WTC11 (cell line): ENCODE measurements at regions not wholly inside any gene's neighbourhood (a gene's known extent, or its start where the extent isn't known, plus 50 kb on each side); places are given as distances from the start of the nearest gene placed in this dataset.

Experiments
- ATF6 ChIP-seq: sonication (generic); formaldehyde crosslinking; IDR thresholded peaks from 2 replicates; pipeline ENCODE4 v1.8.1; 2023; ENCODE audit warnings: mild to moderate bottlenecking, missing genetic modification reagents
- JUN ChIP-seq: sonication (generic); formaldehyde crosslinking; IDR thresholded peaks from 2 replicates; pipeline ENCODE4 v1.8.0; 2023; ENCODE audit warnings: mild to moderate bottlenecking, missing genetic modification reagents
- ZNF121 ChIP-seq: sonication (generic); formaldehyde crosslinking; IDR thresholded peaks from 2 replicates; pipeline ENCODE4 v1.8.0; 2023; ENCODE audit warnings: missing genetic modification reagents
- TF ChIP-seq, protein P1 (sequence below): fragments of 200-600 bp; IDR thresholded peaks from 2 replicates; pipeline ENCODE4 v1.8.0; 2022; ENCODE audit warnings: antibody characterized with exemption
- TF ChIP-seq, protein P2 (sequence below): sonication (generic); formaldehyde crosslinking; IDR thresholded peaks from 2 replicates; pipeline ENCODE4 v1.8.0; 2022; ENCODE audit warnings: mild to moderate bottlenecking, missing genetic modification reagents
- TF ChIP-seq, protein P3 (sequence below): sonication (generic); formaldehyde crosslinking; IDR thresholded peaks from 2 replicates; pipeline ENCODE4 v1.8.0; 2023; ENCODE audit warnings: mild to moderate bottlenecking, missing genetic modification reagents
- TF ChIP-seq, protein P4 (sequence below): sonication (generic); formaldehyde crosslinking; IDR thresholded peaks from 2 replicates; pipeline ENCODE4 v1.8.1; 2022; ENCODE audit warnings: low read depth, mild to moderate bottlenecking, moderate library complexity, missing genetic modification reagents, borderline replicate concordance
- TF ChIP-seq, protein P5 (sequence below): sonication (generic); formaldehyde crosslinking; IDR thresholded peaks from 2 replicates; pipeline ENCODE4 v1.8.0; 2023; ENCODE audit warnings: missing genetic modification reagents, mild to moderate bottlenecking, borderline replicate concordance

DNA sequence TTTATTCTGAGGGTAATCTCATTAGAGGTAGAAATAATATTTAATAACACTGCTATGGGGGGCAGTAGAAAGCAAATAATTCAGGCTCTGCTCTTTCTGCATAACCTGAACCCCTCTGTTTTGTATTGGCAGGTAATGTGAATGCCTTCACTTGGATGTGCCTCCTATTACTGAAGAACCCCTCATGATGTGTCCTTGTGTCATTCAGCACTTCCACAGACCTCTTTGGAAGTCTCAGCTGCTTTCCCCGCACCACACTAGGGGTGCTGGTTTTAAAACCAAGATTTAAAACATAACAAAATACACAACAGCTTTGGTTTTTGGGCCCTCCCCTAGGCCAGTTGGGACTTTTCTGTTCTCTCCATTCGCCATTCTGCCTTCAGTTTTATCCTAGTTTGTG, 281.7 kb upstream of the MC4R start:
- TF ChIP-seq, protein P1, sequence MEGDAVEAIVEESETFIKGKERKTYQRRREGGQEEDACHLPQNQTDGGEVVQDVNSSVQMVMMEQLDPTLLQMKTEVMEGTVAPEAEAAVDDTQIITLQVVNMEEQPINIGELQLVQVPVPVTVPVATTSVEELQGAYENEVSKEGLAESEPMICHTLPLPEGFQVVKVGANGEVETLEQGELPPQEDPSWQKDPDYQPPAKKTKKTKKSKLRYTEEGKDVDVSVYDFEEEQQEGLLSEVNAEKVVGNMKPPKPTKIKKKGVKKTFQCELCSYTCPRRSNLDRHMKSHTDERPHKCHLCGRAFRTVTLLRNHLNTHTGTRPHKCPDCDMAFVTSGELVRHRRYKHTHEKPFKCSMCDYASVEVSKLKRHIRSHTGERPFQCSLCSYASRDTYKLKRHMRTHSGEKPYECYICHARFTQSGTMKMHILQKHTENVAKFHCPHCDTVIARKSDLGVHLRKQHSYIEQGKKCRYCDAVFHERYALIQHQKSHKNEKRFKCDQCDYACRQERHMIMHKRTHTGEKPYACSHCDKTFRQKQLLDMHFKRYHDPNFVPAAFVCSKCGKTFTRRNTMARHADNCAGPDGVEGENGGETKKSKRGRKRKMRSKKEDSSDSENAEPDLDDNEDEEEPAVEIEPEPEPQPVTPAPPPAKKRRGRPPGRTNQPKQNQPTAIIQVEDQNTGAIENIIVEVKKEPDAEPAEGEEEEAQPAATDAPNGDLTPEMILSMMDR: no peak
- no peak for TF ChIP-seq ATF6
- TF ChIP-seq, protein P2, sequence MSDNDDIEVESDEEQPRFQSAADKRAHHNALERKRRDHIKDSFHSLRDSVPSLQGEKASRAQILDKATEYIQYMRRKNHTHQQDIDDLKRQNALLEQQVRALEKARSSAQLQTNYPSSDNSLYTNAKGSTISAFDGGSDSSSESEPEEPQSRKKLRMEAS: no peak
- TF ChIP-seq, protein P3, sequence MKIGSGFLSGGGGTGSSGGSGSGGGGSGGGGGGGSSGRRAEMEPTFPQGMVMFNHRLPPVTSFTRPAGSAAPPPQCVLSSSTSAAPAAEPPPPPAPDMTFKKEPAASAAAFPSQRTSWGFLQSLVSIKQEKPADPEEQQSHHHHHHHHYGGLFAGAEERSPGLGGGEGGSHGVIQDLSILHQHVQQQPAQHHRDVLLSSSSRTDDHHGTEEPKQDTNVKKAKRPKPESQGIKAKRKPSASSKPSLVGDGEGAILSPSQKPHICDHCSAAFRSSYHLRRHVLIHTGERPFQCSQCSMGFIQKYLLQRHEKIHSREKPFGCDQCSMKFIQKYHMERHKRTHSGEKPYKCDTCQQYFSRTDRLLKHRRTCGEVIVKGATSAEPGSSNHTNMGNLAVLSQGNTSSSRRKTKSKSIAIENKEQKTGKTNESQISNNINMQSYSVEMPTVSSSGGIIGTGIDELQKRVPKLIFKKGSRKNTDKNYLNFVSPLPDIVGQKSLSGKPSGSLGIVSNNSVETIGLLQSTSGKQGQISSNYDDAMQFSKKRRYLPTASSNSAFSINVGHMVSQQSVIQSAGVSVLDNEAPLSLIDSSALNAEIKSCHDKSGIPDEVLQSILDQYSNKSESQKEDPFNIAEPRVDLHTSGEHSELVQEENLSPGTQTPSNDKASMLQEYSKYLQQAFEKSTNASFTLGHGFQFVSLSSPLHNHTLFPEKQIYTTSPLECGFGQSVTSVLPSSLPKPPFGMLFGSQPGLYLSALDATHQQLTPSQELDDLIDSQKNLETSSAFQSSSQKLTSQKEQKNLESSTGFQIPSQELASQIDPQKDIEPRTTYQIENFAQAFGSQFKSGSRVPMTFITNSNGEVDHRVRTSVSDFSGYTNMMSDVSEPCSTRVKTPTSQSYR (CRISPR knock-in tag): no peak
- TF ChIP-seq JUN (CRISPR knock-in tag): no peak
- TF ChIP-seq, protein P4, sequence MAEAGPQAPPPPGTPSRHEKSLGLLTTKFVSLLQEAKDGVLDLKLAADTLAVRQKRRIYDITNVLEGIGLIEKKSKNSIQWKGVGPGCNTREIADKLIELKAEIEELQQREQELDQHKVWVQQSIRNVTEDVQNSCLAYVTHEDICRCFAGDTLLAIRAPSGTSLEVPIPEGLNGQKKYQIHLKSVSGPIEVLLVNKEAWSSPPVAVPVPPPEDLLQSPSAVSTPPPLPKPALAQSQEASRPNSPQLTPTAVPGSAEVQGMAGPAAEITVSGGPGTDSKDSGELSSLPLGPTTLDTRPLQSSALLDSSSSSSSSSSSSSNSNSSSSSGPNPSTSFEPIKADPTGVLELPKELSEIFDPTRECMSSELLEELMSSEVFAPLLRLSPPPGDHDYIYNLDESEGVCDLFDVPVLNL (CRISPR knock-in tag): no peak
- TF ChIP-seq, protein P5, sequence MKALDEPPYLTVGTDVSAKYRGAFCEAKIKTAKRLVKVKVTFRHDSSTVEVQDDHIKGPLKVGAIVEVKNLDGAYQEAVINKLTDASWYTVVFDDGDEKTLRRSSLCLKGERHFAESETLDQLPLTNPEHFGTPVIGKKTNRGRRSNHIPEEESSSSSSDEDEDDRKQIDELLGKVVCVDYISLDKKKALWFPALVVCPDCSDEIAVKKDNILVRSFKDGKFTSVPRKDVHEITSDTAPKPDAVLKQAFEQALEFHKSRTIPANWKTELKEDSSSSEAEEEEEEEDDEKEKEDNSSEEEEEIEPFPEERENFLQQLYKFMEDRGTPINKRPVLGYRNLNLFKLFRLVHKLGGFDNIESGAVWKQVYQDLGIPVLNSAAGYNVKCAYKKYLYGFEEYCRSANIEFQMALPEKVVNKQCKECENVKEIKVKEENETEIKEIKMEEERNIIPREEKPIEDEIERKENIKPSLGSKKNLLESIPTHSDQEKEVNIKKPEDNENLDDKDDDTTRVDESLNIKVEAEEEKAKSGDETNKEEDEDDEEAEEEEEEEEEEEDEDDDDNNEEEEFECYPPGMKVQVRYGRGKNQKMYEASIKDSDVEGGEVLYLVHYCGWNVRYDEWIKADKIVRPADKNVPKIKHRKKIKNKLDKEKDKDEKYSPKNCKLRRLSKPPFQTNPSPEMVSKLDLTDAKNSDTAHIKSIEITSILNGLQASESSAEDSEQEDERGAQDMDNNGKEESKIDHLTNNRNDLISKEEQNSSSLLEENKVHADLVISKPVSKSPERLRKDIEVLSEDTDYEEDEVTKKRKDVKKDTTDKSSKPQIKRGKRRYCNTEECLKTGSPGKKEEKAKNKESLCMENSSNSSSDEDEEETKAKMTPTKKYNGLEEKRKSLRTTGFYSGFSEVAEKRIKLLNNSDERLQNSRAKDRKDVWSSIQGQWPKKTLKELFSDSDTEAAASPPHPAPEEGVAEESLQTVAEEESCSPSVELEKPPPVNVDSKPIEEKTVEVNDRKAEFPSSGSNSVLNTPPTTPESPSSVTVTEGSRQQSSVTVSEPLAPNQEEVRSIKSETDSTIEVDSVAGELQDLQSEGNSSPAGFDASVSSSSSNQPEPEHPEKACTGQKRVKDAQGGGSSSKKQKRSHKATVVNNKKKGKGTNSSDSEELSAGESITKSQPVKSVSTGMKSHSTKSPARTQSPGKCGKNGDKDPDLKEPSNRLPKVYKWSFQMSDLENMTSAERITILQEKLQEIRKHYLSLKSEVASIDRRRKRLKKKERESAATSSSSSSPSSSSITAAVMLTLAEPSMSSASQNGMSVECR: no peak
- TF ChIP-seq ZNF121 (CRISPR knock-in tag): no peak
